ENCODE measurements at regions not wholly inside any gene's neighbourhood (a gene's known extent, or its start where the extent isn't known, plus 50 kb on each side); places are given as distances from the start of the nearest gene placed in this dataset.
"Not testable (repeated sequence)": the region's sequence is repeated elsewhere in the genome, so short reads cannot be mapped to it uniquely, and the experiment has no call there.

- in situ Hi-C loops (cut with HindIII; ENCODE audit: low sequenced_read_pairs): no loop called here
Observed at GRCh38 chr14:39628087-39628486, 195.9 kb upstream of the FBXO33 start.

GRCh38 chr14:39626589-39627576 is 194.7 kb upstream of the FBXO33 start:
- in situ Hi-C loops (cut with HindIII; ENCODE audit: low sequenced_read_pairs): no loop called here

GRCh38 chr14:39621678-39622077 is 189.4 kb upstream of the FBXO33 start:
- in situ Hi-C loops (cut with HindIII; ENCODE audit: low sequenced_read_pairs): no loop called here

DNA sequence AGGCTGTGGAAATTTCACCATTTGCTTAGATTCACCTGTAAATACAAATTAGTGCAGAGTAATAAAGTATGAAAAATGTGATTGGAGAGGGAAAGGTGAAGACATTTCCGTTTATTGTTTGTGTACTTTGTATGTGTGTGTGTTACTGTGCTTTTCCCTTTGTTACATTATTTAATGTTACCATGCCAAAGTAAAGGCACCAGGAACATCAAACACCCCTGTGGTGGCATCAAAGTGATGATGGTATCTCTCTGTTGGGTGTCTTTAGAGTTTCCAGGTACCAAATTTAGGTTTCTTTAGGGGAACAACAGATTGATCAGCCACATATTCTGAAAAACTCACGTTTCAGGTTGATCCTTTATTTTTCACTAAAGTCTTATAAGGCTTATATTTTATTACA is 189.0 kb upstream of the FBXO33 start:
- in situ Hi-C loops (cut with HindIII; ENCODE audit: low sequenced_read_pairs): no loop called here

DNA sequence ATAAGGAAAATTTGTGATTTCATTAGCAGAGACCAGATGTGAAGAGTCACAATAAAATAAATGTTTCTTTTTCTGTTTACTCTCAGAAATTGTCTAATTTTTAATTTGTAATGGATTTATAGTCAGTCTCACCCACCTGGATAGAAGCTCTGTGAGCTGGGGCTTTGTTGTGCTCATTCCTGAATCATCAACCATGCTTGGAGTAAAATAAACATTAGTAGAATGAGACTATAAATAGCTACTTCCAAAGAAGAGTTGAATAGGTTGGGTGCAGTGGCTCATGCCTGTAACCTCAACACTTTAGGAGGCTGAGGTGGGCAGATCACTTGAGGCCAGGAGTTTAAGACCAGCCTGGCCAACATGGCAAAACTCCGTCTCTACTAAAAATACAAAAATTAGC is 185.3 kb upstream of the FBXO33 start:
- in situ Hi-C loops (cut with HindIII; ENCODE audit: low sequenced_read_pairs): no loop called here

GRCh38 chr14:39615352-39615751 is 183.1 kb upstream of the FBXO33 start:
- in situ Hi-C loops (cut with HindIII; ENCODE audit: low sequenced_read_pairs): no loop called here

- in situ Hi-C loops (cut with HindIII; ENCODE audit: low sequenced_read_pairs): no loop called here
Observed at GRCh38 chr14:39614297-39614923, 182.2 kb upstream of the FBXO33 start.

DNA sequence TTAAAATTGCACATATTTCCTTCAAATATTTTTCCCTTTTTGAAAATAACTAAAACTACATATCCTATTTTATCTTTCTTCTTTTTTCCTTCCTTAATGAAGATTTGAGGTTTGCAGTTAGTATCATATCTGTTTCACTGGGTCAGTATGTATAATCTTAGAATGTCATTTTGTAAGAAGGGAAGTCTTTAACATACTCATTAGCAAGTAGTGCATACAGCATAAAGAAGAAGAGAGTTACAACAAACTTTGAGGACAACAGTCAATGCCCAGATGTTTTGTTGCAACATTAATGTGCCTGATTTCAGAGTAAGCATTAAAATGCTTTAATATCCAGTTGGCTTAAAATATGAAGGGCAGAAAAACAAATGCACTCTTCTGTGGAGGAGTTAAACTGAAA is 176.9 kb upstream of the FBXO33 start:
- in situ Hi-C loops (cut with HindIII; ENCODE audit: low sequenced_read_pairs): no loop called here

DNA sequence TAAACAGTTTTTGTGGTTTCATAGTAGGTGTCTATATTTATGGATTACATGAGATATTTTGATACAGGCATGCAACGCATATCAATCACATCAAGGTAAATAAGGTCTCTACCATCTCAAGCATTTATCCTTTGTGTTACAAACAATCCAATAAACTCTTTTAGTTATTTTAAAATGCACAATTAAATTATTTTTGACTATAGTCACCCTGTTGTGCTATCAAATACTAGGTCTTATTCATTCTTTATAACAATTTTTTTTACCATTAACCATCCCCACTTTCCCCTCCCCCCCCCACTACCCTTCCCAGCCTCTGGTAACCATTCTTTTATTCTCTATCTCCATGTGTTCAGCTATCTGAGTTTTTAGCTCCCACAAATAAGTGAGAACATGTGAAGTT is 175.7 kb upstream of the FBXO33 start:
- in situ Hi-C loops (cut with HindIII; ENCODE audit: low sequenced_read_pairs): no loop called here

GRCh38 chr14:39603942-39604341 is 171.7 kb upstream of the FBXO33 start:
- in situ Hi-C loops (cut with HindIII; ENCODE audit: low sequenced_read_pairs): no loop called here

GRCh38 chr14:39593377-39593776 is 161.1 kb upstream of the FBXO33 start:
- in situ Hi-C loops (cut with HindIII; ENCODE audit: low sequenced_read_pairs): no loop called here

DNA sequence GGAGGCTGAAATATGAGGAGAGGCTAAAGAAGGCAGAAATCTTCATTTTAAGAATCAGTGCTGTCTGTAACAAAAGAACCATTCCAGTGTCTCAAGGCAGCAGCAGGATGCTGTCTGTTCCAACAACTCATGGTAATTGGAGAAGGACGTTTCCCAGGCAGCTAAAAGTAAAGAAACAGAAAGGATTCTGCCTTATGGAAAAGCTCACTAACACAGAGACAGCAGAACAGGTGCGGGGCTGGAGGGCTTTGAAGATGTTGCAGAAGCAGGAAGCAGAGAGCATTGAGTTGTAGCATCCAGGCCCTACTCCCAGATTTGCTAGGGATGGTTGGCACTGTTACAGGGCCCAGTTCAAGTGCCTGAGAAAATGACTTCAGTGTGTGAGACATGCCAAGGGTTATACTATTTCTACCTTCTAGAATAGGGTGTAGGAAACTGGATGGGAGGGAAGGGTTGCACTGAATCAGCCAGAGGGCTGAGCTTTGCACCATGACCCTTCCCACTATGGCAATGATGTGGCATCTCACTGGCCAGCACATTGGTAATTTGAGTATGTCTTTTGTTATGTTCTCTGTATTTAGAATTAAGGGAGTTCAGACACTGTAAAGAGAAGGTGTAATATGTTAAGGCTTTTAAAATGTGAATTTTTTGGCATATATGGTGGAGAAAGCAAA is 160.0 kb upstream of the FBXO33 start:
- in situ Hi-C loops (cut with HindIII; ENCODE audit: low sequenced_read_pairs): no loop called here

- in situ Hi-C loops (cut with HindIII; ENCODE audit: low sequenced_read_pairs): not testable (repeated sequence)
Observed at GRCh38 chr14:39589882-39590281, 157.6 kb upstream of the FBXO33 start.

DNA sequence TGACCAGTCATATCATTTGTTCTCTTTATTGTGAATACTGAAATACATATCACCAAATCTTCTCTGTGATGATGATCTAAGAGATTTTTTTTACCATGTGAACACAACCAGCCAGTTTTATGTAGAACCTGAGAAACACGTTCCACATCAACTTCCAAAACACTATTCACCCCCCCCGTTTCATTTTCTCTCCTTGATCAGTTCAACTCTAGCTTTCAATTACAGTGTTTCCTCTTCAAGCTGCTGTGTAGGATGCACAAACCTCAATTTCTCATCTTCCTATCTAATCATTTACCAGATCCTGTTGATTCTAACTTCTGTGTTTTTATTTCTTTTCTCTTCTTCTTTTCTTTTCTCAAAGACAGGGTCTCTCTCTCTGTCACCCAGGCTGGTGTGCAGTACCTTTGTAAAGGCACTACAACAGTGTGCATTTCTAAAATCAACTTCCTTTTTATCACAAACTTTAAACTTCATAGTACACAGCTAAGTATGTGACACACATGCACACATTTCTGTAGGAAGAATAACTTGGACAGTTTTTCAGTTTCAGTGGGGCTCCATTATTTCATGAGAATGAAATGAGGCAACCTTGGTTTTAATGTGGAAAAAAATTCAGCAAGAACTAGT is 149.9 kb upstream of the FBXO33 start:
- in situ Hi-C loops (cut with HindIII; ENCODE audit: low sequenced_read_pairs): no loop called here

- in situ Hi-C loops (cut with HindIII; ENCODE audit: low sequenced_read_pairs): no loop called here
Observed at GRCh38 chr14:39581474-39581873, 149.2 kb upstream of the FBXO33 start.

- in situ Hi-C loops (cut with HindIII; ENCODE audit: low sequenced_read_pairs): no loop called here
Observed at GRCh38 chr14:39580696-39581095, 148.5 kb upstream of the FBXO33 start.

GRCh38 chr14:39576736-39577135 is 144.5 kb upstream of the FBXO33 start:
- in situ Hi-C loops (cut with HindIII; ENCODE audit: low sequenced_read_pairs): no loop called here

DNA sequence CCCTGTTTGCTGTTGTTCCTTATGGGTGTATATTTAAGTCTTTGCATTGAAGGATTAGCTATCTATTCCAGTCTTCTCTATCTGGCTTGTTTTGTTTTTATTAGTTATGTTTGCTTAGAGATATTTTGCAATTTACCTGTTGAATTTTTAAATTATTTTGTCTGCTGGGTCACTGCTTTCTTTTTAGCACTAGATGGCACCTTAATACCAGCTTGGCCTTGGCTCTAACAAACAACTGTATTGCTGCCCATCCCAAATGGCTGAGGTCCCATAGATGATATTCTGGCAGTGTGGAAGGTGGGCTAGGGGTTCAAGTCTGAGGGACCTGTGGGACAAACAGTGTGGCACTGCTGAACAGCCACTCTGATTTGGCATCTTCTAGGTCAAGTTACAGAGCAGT is 144.0 kb upstream of the FBXO33 start:
- in situ Hi-C loops (cut with HindIII; ENCODE audit: low sequenced_read_pairs): no loop called here

DNA sequence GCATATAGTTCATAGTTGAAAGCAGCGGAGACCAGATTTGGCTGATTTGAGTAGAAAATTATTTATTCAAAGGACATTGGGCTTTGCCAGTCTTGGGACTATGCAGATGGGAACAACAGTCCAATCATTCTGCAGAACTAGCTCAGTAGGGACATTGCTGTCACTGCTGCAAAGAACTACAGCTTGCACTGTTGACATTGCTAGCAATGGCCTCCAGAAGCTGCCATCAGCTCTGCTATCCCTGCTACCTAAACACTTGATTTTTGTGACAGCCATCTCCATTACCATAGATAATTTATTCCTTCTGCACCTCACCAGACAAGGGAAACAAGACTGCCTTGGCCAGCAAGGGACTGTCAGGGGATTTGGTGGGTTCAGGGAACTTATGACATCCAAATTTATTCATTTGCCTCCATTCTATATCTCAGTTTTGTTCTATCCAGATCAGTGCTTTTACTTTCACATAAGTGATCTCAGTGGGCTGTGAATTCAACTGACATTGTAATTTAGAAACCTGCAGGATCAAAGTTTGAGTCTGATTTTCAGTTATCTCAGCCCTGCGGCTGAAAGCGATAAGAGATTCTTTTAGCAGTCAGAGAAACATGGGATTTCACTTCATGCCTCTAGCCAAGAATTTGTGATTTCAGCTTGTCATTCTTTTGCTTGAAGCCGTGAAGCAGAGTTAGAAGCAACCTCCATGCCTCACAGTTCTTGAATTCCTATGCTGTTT is 136.7 kb upstream of the FBXO33 start:
- in situ Hi-C loops (cut with HindIII; ENCODE audit: low sequenced_read_pairs): no loop called here

GRCh38 chr14:39566795-39567194 is 134.6 kb upstream of the FBXO33 start:
- in situ Hi-C loops (cut with HindIII; ENCODE audit: low sequenced_read_pairs): no loop called here

DNA sequence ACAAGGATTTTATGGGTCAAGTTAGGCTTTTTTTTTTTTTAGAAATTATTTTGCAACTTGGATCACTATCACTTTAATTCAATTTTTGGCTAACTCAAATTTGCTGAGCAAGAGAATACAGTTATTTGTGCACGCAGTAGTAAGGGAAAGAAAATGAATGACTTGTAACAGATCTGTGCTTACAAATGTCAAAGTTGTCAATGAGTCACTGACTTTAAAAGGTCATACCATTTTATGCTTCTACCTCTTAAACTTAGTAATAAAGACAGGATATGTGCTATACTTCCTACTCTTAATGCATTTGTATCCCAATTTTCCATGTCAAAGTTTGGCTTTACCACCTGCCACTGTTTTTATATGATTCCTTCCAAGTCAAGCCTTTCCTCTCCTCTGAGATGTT is 131.1 kb upstream of the FBXO33 start:
- in situ Hi-C loops (cut with HindIII; ENCODE audit: low sequenced_read_pairs): no loop called here
